ENCODE measurements at regions not wholly inside any gene's neighbourhood (a gene's known extent, or its start where the extent isn't known, plus 50 kb on each side); places are given as distances from the start of the nearest gene placed in this dataset.
"Not testable (repeated sequence)": the region's sequence is repeated elsewhere in the genome, so short reads cannot be mapped to it uniquely, and the experiment has no call there.

GRCh38 chr9:74036549-74037231 is 460.4 kb upstream of the RORB start:
- no peak for DNase-seq

- DNase-seq, result no peak
Observed at GRCh38 chr9:74037274-74037673, 459.9 kb upstream of the RORB start.

GRCh38 chr9:74041588-74041987 is 455.5 kb upstream of the RORB start:
- no peak for DNase-seq

GRCh38 chr9:74044844-74045243 is 452.3 kb upstream of the RORB start:
- no peak for DNase-seq

GRCh38 chr9:74056023-74056422 is 441.1 kb upstream of the RORB start:
- no peak for DNase-seq

- not testable (repeated sequence) for DNase-seq
Observed at GRCh38 chr9:74057051-74057450, 440.1 kb upstream of the RORB start.

GRCh38 chr9:74064702-74065101 is 432.4 kb upstream of the RORB start:
- no peak for DNase-seq

GRCh38 chr9:74066128-74066527 is 431.0 kb upstream of the RORB start:
- no peak for DNase-seq

- DNase-seq, result no peak
Observed at GRCh38 chr9:74066605-74067004, 430.5 kb upstream of the RORB start.

GRCh38 chr9:74071502-74071901 is 425.6 kb upstream of the RORB start:
- DNase-seq, result no peak

- DNase-seq, result no peak
Observed at GRCh38 chr9:74073897-74074296, 423.2 kb upstream of the RORB start.

GRCh38 chr9:74078647-74079046 is 418.5 kb upstream of the RORB start:
- DNase-seq, result no peak

- DNase-seq, result not testable (repeated sequence)
Observed at GRCh38 chr9:74080652-74081051, 416.5 kb upstream of the RORB start.

- no peak for DNase-seq
Observed at GRCh38 chr9:74083681-74084433, 413.3 kb upstream of the RORB start.

- DNase-seq, result not testable (repeated sequence)
Observed at GRCh38 chr9:74085384-74086037, 411.6 kb upstream of the RORB start.

GRCh38 chr9:74090921-74091320 is 406.2 kb upstream of the RORB start:
- not testable (repeated sequence) for DNase-seq

GRCh38 chr9:74092491-74092834 is 404.7 kb upstream of the RORB start:
- DNase-seq, result no peak

GRCh38 chr9:74094037-74094436 is 403.1 kb upstream of the RORB start:
- not testable (repeated sequence) for DNase-seq

- no peak for DNase-seq
Observed at GRCh38 chr9:74094766-74095165, 402.4 kb upstream of the RORB start.

GRCh38 chr9:74095925-74096324 is 401.2 kb upstream of the RORB start:
- DNase-seq, result no peak

GRCh38 chr9:74096420-74096819 is 400.7 kb upstream of the RORB start:
- no peak for DNase-seq

GRCh38 chr9:74100042-74100441 is 397.1 kb upstream of the RORB start:
- no peak for DNase-seq

- not testable (repeated sequence) for DNase-seq
Observed at GRCh38 chr9:74102148-74102547, 395.0 kb upstream of the RORB start.

GRCh38 chr9:74102702-74103101 is 394.4 kb upstream of the RORB start:
- no peak for DNase-seq
